IMR-90 (cell line): ENCODE measurements at regions not wholly inside any gene's neighbourhood (a gene's known extent, or its start where the extent isn't known, plus 50 kb on each side); places are given as distances from the start of the nearest gene placed in this dataset.

Source experiments
- ATAC-seq: fragments of 200-7000 bp; cut with Tn5 transposase; 2 replicates; pipeline ENCODE4 v1.9.1; 2020; ENCODE audit warnings: low read depth, mild to moderate bottlenecking, moderate library complexity
- BruUV-seq: library from RNA; stranded (reverse); fragments of 400-500 nt; replicated peaks from 2 replicates; lab custom pipeline; 2021; lab: Mats Ljungman, UMichigan
- CTCF ChIA-PET: fragments of 300-600 bp; formaldehyde crosslinking; extraction: SDS; loops from one replicate; lab custom pipeline; 2021; ENCODE audit warnings: antibody characterized with exemption; lab: Yijun Ruan, JAX
- POLR2A ChIA-PET: fragments of 300-600 bp; sonication (Branson Sonifier 250); formaldehyde crosslinking; loops from one replicate; lab custom pipeline; 2022; ENCODE audit warnings: antibody characterized with exemption; ENCODE audit not compliant: unreplicated experiment; lab: Charles Lee
- DNase-seq: peaks from one replicate; pipeline ENCODE4 v3.0.0; 2013
- H2AFZ ChIP-seq: replicated peaks from 2 replicates; pipeline ENCODE3; 2013; ENCODE audit warnings: low read length, mild to moderate bottlenecking; ENCODE audit not compliant: poor library complexity
- H2AK5ac ChIP-seq: 2 replicates; pipeline ENCODE4 v1.6.1; 2013; ENCODE audit warnings: low read depth, low read length, inconsistent platforms
- H2AK9ac ChIP-seq: replicated peaks from 2 replicates; pipeline ENCODE3; 2013; ENCODE audit warnings: mild to moderate bottlenecking, low read depth, low read length, moderate library complexity; ENCODE audit not compliant: poor library complexity
- H2BK120ac ChIP-seq: 2 replicates; pipeline ENCODE4 v1.6.1; 2013; ENCODE audit warnings: low read depth, low read length, inconsistent platforms
- H2BK15ac ChIP-seq: 3 replicates; pipeline ENCODE4 v1.6.1; 2013; ENCODE audit warnings: low read depth, low read length, inconsistent platforms
- H2BK20ac ChIP-seq: 2 replicates; pipeline ENCODE4 v1.6.1; 2013; ENCODE audit warnings: low read depth, mild to moderate bottlenecking, inconsistent platforms, low read length, moderate library complexity
- H2BK5ac ChIP-seq: 2 replicates; pipeline ENCODE4 v1.6.1; 2013; ENCODE audit warnings: mild to moderate bottlenecking, low read depth, low read length, inconsistent platforms; ENCODE audit not compliant: poor library complexity, severe bottlenecking
- H3K14ac ChIP-seq: replicated peaks from 2 replicates; pipeline ENCODE4 v1.6.1; 2013; ENCODE audit warnings: low read depth, low read length, inconsistent platforms
- H3K18ac ChIP-seq: 2 replicates; pipeline ENCODE4 v1.6.1; 2013; ENCODE audit warnings: low read depth, low read length, control low read depth
- H3K23ac ChIP-seq: 2 replicates; pipeline ENCODE4 v1.6.1; 2013; ENCODE audit warnings: low read depth, low read length, inconsistent platforms
- H3K27ac ChIP-seq: 2 replicates; pipeline ENCODE4 v1.5.1; 2013; ENCODE audit warnings: mild to moderate bottlenecking, control low read depth, low read length; ENCODE audit not compliant: insufficient read depth
- H3K27me3 ChIP-seq: 2 replicates; pipeline ENCODE4 v1.6.1; 2013; ENCODE audit warnings: low read length; ENCODE audit not compliant: control insufficient read depth, insufficient read depth
- H3K36me3 ChIP-seq: 2 replicates; pipeline ENCODE4 v1.6.1; 2013; ENCODE audit warnings: low read length, mixed read lengths; ENCODE audit not compliant: control insufficient read depth, insufficient read depth
- H3K4ac ChIP-seq: 2 replicates; pipeline ENCODE4 v1.6.1; 2013; ENCODE audit warnings: low read depth, low read length, inconsistent platforms
- H3K4me1 ChIP-seq: 2 replicates; pipeline ENCODE4 v1.6.1; 2013; ENCODE audit warnings: low read length, mixed read lengths; ENCODE audit not compliant: control insufficient read depth, insufficient read depth
- H3K4me2 ChIP-seq: 2 replicates; pipeline ENCODE4 v1.6.1; 2013; ENCODE audit warnings: low read depth, mild to moderate bottlenecking, control low read depth, low read length, moderate library complexity
- H3K4me3 ChIP-seq: 2 replicates; pipeline ENCODE4 v1.5.1; 2013; ENCODE audit warnings: low read depth, mild to moderate bottlenecking, control low read depth, low read length, moderate library complexity; ENCODE audit not compliant: insufficient read depth
- H3K56ac ChIP-seq: 2 replicates; pipeline ENCODE4 v1.6.1; 2013; ENCODE audit warnings: low read length, inconsistent platforms; ENCODE audit not compliant: insufficient read depth; ENCODE audit errors: extremely low read depth
- H3K79me1 ChIP-seq, 2 experiments: 2 replicates each; pipeline ENCODE4 v1.6.1; 2013; ENCODE audit warnings: low read length in 2 of 2, inconsistent platforms in 1 of 2, low read depth in 1 of 2
- H3K9ac ChIP-seq: 2 replicates; pipeline ENCODE4 v1.6.1; 2013; ENCODE audit warnings: low read depth, low read length, control low read depth
- H3K9me1 ChIP-seq: 2 replicates; pipeline ENCODE4 v1.6.1; 2013; ENCODE audit warnings: low read length, inconsistent platforms; ENCODE audit not compliant: insufficient read depth
- H3K9me3 ChIP-seq: 2 replicates; pipeline ENCODE4 v1.6.1; 2013; ENCODE audit warnings: low read length; ENCODE audit not compliant: control insufficient read depth, insufficient read depth
- H4K20me1 ChIP-seq: 2 replicates; pipeline ENCODE4 v1.6.1; 2013; ENCODE audit warnings: low read length, inconsistent platforms; ENCODE audit not compliant: insufficient read depth
- H4K5ac ChIP-seq: 2 replicates; pipeline ENCODE4 v1.6.1; 2013; ENCODE audit warnings: mild to moderate bottlenecking, low read depth, low read length, control low read depth
- H4K8ac ChIP-seq, 2 experiments: 2 replicates each; pipeline ENCODE4 v1.6.1; 2013; ENCODE audit warnings: low read depth in 2 of 2, low read length in 2 of 2, control low read depth in 1 of 2, inconsistent platforms in 1 of 2
- H4K91ac ChIP-seq: 2 replicates; pipeline ENCODE4 v1.6.1; 2013; ENCODE audit warnings: low read depth, low read length, inconsistent platforms; ENCODE audit not compliant: insufficient read depth
- BHLHE40 ChIP-seq: fragments of 150-350 bp; IDR thresholded peaks from 2 replicates; pipeline ENCODE4 v1.6.1; 2016; ENCODE audit warnings: mild to moderate bottlenecking, low read depth, low read length
- CEBPB ChIP-seq: IDR thresholded peaks from 2 replicates; pipeline ENCODE4 v1.6.1; 2012; ENCODE audit warnings: low read depth, low read length, improper control_type of control experiment
- CHD1 ChIP-seq: IDR thresholded peaks from 2 replicates; pipeline ENCODE4 v1.6.1; 2012; ENCODE audit warnings: low read depth, low read length, improper control_type of control experiment
- CTCF ChIP-seq: conservative IDR thresholded peaks from 2 replicates; pipeline ENCODE4 v1.5.1; 2012; ENCODE audit warnings: mild to moderate bottlenecking, low read depth, low read length, improper control_type of control experiment
- ELK1 ChIP-seq: fragments of 150-350 bp; IDR thresholded peaks from 2 replicates; pipeline ENCODE4 v1.6.1; 2016; ENCODE audit warnings: low read depth, mild to moderate bottlenecking, low read length, moderate library complexity, borderline replicate concordance
- FOS ChIP-seq: fragments of 150-350 bp; IDR thresholded peaks from 2 replicates; pipeline ENCODE4 v1.6.1; 2016; ENCODE audit warnings: low read depth, low read length
- MAFK ChIP-seq: IDR thresholded peaks from 2 replicates; pipeline ENCODE4 v1.6.1; 2012; ENCODE audit warnings: low read depth, low read length, improper control_type of control experiment
- MAZ ChIP-seq: IDR thresholded peaks from 2 replicates; pipeline ENCODE4 v1.6.1; 2012; ENCODE audit warnings: low read depth, mild to moderate bottlenecking, low read length, improper control_type of control experiment, moderate library complexity, borderline replicate concordance
- MXI1 ChIP-seq: IDR thresholded peaks from 2 replicates; pipeline ENCODE4 v1.6.1; 2012; ENCODE audit warnings: low read depth, mild to moderate bottlenecking, low read length, moderate library complexity, borderline replicate concordance
- NFE2L2 ChIP-seq: fragments of 150-350 bp; IDR thresholded peaks from 2 replicates; pipeline ENCODE4 v1.6.1; 2016; ENCODE audit warnings: low read depth, mild to moderate bottlenecking, low read length
- POLR2A ChIP-seq: IDR thresholded peaks from 2 replicates; pipeline ENCODE4 v1.6.1; 2012; ENCODE audit warnings: mild to moderate bottlenecking, low read depth, low read length
- RAD21 ChIP-seq: IDR thresholded peaks from 2 replicates; pipeline ENCODE4 v1.6.1; 2012; ENCODE audit warnings: low read length, improper control_type of control experiment
- RCOR1 ChIP-seq: IDR thresholded peaks from 2 replicates; pipeline ENCODE4 v1.6.1; 2012; ENCODE audit warnings: mild to moderate bottlenecking, low read length, improper control_type of control experiment; ENCODE audit not compliant: insufficient replicate concordance
- RFX5 ChIP-seq: IDR thresholded peaks from 2 replicates; pipeline ENCODE4 v1.8.0; 2012; ENCODE audit warnings: low read depth, mild to moderate bottlenecking, low read length, moderate library complexity
- SMC3 ChIP-seq: fragments of 150-350 bp; IDR thresholded peaks from 2 replicates; pipeline ENCODE4 v1.6.1; 2016; ENCODE audit warnings: low read depth, mild to moderate bottlenecking, antibody characterized with exemption, low read length, moderate library complexity
- USF2 ChIP-seq: fragments of 150-350 bp; IDR thresholded peaks from 2 replicates; pipeline ENCODE4 v1.6.1; 2017; ENCODE audit warnings: mild to moderate bottlenecking, antibody characterized with exemption, low read length, low read depth
- WGBS, 2 experiments: methylation state at CpG; one replicate each; pipeline versions ENCODE4 v1.1.5 to v1.1.7; 2013; ENCODE audit warnings: missing lambda C conversion rate in 2 of 2; ENCODE audit not compliant: insufficient read length in 1 of 2; ENCODE audit errors: extremely low coverage in 2 of 2; 5-methylcytosine and 5-hydroxymethylcytosine counted together
- dilution Hi-C: fragments of 300-500 bp; cut with HindIII; formaldehyde crosslinking; loops from one replicate; pipeline ENCODE4 v1.14.3; 2018; ENCODE audit warnings: low sequenced_read_pairs; ENCODE audit not compliant: unreplicated experiment
- in situ Hi-C: fragments of 300-500 bp; cut with MboI; formaldehyde crosslinking; loops from 3 replicates; pipeline ENCODE4 v1.14.3; 2019; ENCODE audit warnings: low sequenced_read_pairs, inconsistent platforms, mixed read lengths
- intact Hi-C: fragments of 100-400 bp; cut with micrococcal nuclease; formaldehyde crosslinking; loops from 2 replicates; pipeline ENCODE4 v1.10.0; 2022

- BruUV-seq = no TSS peak
- H2BK15ac ChIP-seq = no peak overlapping the region
- no peak overlapping the region for H4K91ac ChIP-seq
- no peaks in the 10 kb centered on the region for H3K4me1 ChIP-seq
- H4K20me1 ChIP-seq = no peaks in the 10 kb centered on the region
- WGBS, 2 experiments = 69 to 100% methylated on average over 2 of the region's 2 CpGs
- CTCF ChIA-PET = no interaction called here
- no peak overlapping the region for H3K56ac ChIP-seq
- no peak overlapping the region for H4K5ac ChIP-seq
- H2BK5ac ChIP-seq = no peak overlapping the region
- H3K9me1 ChIP-seq = no peaks in the 10 kb centered on the region
- no peak overlapping the region for H3K14ac ChIP-seq
- H3K9ac ChIP-seq = no peak overlapping the region
- H3K4me3 ChIP-seq = no peak overlapping the region
- no peak overlapping the region for H2BK20ac ChIP-seq
- no peak overlapping the region for H2BK120ac ChIP-seq
- H3K36me3 ChIP-seq = no peaks in the 10 kb centered on the region
- no peak overlapping the region for H3K18ac ChIP-seq
- POLR2A ChIA-PET = no interaction called here
- no peak for TF ChIP-seq RCOR1
- TF ChIP-seq RFX5 = no peak
- no peak for TF ChIP-seq CHD1
- TF ChIP-seq USF2 = no peak
- TF ChIP-seq CTCF = no peak
- TF ChIP-seq MAZ = no peak
- no peak for TF ChIP-seq POLR2A
- no peak for TF ChIP-seq NFE2L2
- no peak for TF ChIP-seq CEBPB
- no peak for TF ChIP-seq BHLHE40
- TF ChIP-seq SMC3 = no peak
- no peak for TF ChIP-seq RAD21
- no peak for TF ChIP-seq ELK1
- no peak for TF ChIP-seq MXI1
- no peak for TF ChIP-seq FOS
- no peak for TF ChIP-seq MAFK
- intact Hi-C loops = no loop called here
- dilution Hi-C loops = no loop called here
- H2AFZ ChIP-seq = no peak overlapping the region
- no peak overlapping the region for H3K23ac ChIP-seq
- peaks cover 31% of the 10 kb centered on the region for H3K27me3 ChIP-seq
- H3K9me3 ChIP-seq = no peaks in the 10 kb centered on the region
- no peak overlapping the region for H3K27ac ChIP-seq
- DNase-seq (no peak), ATAC-seq (no peak)
- in situ Hi-C loops = no loop called here
- no peak overlapping the region for H4K8ac ChIP-seq
- no peak overlapping the region for H3K4ac ChIP-seq
- H3K4me2 ChIP-seq = no peak overlapping the region
- H2AK9ac ChIP-seq = no peak overlapping the region
- H2AK5ac ChIP-seq = no peak overlapping the region
- no peaks in the 10 kb centered on the region for H3K79me1 ChIP-seq
Observed at GRCh38 chr1:47511825-47512224, 74.0 kb downstream of the FOXD2 start.
